Mesenchymal stem cell (in vitro differentiated cells and primary cell): ENCODE measurements at regions not wholly inside any gene's neighbourhood (a gene's known extent, or its start where the extent isn't known, plus 50 kb on each side); places are given as distances from the start of the nearest gene placed in this dataset.

Experiments
- DNase-seq: peaks from one replicate; pipeline ENCODE4 v3.0.0-alpha.2; 2013
- H2AFZ ChIP-seq: one replicate; pipeline ENCODE4 v1.6.1; 2013; ENCODE audit warnings: low read depth, mild to moderate bottlenecking, control low read depth, inconsistent platforms, low read length, moderate library complexity
- H2AK5ac ChIP-seq: 2 replicates; pipeline ENCODE4 v1.6.1; 2013; ENCODE audit warnings: low read length, moderate library complexity, mild to moderate bottlenecking, inconsistent platforms; ENCODE audit not compliant: severe bottlenecking
- H2BK120ac ChIP-seq: one replicate; pipeline ENCODE4 v1.6.1; 2013; ENCODE audit warnings: low read depth, mild to moderate bottlenecking, inconsistent platforms, low read length, moderate library complexity
- H2BK12ac ChIP-seq, 2 experiments: one replicate each; pipeline ENCODE4 v1.6.1; 2013; ENCODE audit warnings: inconsistent platforms in 2 of 2, low read length in 2 of 2, mild to moderate bottlenecking in 2 of 2, moderate library complexity in 2 of 2, control low read depth in 1 of 2
- H2BK15ac ChIP-seq: one replicate; pipeline ENCODE4 v1.6.1; 2013; ENCODE audit warnings: mild to moderate bottlenecking, low read depth, inconsistent platforms; ENCODE audit not compliant: poor library complexity, severe bottlenecking
- H2BK5ac ChIP-seq: 2 replicates; pipeline ENCODE4 v1.6.1; 2013; ENCODE audit warnings: low read depth, mild to moderate bottlenecking, low read length, control low read depth, inconsistent platforms; ENCODE audit not compliant: poor library complexity, severe bottlenecking
- H3K14ac ChIP-seq, 2 experiments: one replicate each; pipeline ENCODE4 v1.6.1; 2013; ENCODE audit warnings: inconsistent platforms in 2 of 2, low read length in 2 of 2, control low read depth in 1 of 2, mild to moderate bottlenecking in 1 of 2, moderate library complexity in 1 of 2
- H3K18ac ChIP-seq, 2 experiments: one replicate each; pipeline ENCODE4 v1.6.1; 2013; ENCODE audit warnings: inconsistent platforms in 2 of 2, low read length in 2 of 2, control low read depth in 1 of 2, low read depth in 1 of 2, mild to moderate bottlenecking in 1 of 2
- H3K23ac ChIP-seq, 2 experiments: one replicate each; pipeline ENCODE4 v1.6.1; 2013; ENCODE audit warnings: inconsistent platforms in 2 of 2, low read length in 2 of 2, mild to moderate bottlenecking in 2 of 2, moderate library complexity in 2 of 2, control low read depth in 1 of 2
- H3K27ac ChIP-seq: 2 replicates; pipeline ENCODE4 v1.5.1; 2013; ENCODE audit warnings: mild to moderate bottlenecking, moderate library complexity, low read length, control low read depth, inconsistent platforms; ENCODE audit not compliant: poor library complexity, severe bottlenecking
- H3K27me3 ChIP-seq, 2 experiments: 2 replicates each; pipeline versions ENCODE4 v1.6.1 to v1.7.0; 2013; ENCODE audit warnings: low read length in 2 of 2, mild to moderate bottlenecking in 2 of 2, moderate library complexity in 2 of 2, control low read depth in 1 of 2, inconsistent platforms in 1 of 2; ENCODE audit not compliant: control insufficient read depth in 1 of 2, insufficient read depth in 1 of 2
- H3K36me3 ChIP-seq, 2 experiments: 2 replicates each; pipeline versions ENCODE4 v1.6.1 to v1.7.0; 2013; ENCODE audit warnings: low read length in 2 of 2, control low read depth in 1 of 2, inconsistent platforms in 1 of 2, low read depth in 1 of 2, mild to moderate bottlenecking in 1 of 2; ENCODE audit not compliant: insufficient read depth in 2 of 2, control insufficient read depth in 1 of 2
- H3K4ac ChIP-seq, 2 experiments: one replicate each; pipeline ENCODE4 v1.6.1; 2013; ENCODE audit warnings: inconsistent platforms in 2 of 2, low read length in 2 of 2, mild to moderate bottlenecking in 2 of 2, moderate library complexity in 2 of 2, control low read depth in 1 of 2, low read depth in 1 of 2
- H3K4me1 ChIP-seq: 2 replicates; pipeline ENCODE4 v1.6.1; 2013; ENCODE audit warnings: low read depth, low read length, control low read depth; ENCODE audit not compliant: control insufficient read depth, insufficient read depth
- H3K4me2 ChIP-seq: 2 replicates; pipeline ENCODE4 v1.6.1; 2013; ENCODE audit warnings: low read length, mild to moderate bottlenecking, inconsistent platforms; ENCODE audit not compliant: poor library complexity, severe bottlenecking
- H3K4me3 ChIP-seq, 2 experiments: 2 replicates each; pipeline versions ENCODE4 v1.5.1 to v1.7.0; 2013; ENCODE audit warnings: low read length in 2 of 2, mild to moderate bottlenecking in 2 of 2, control low read depth in 1 of 2, low read depth in 1 of 2; ENCODE audit not compliant: insufficient read depth in 1 of 2
- H3K79me1 ChIP-seq: replicated peaks from 2 replicates; pipeline ENCODE4 v1.6.1; 2013; ENCODE audit warnings: mild to moderate bottlenecking, control low read depth, low read length, inconsistent platforms; ENCODE audit not compliant: poor library complexity, severe bottlenecking
- H3K9ac ChIP-seq: 2 replicates; pipeline ENCODE4 v1.7.0; 2013; ENCODE audit warnings: mild to moderate bottlenecking, low read length, moderate library complexity
- H3K9me3 ChIP-seq: 2 replicates; pipeline ENCODE4 v1.7.0; 2013; ENCODE audit warnings: mild to moderate bottlenecking, low read length; ENCODE audit not compliant: control insufficient read depth
- H4K8ac ChIP-seq: one replicate; pipeline ENCODE4 v1.6.1; 2013; ENCODE audit warnings: inconsistent platforms, mild to moderate bottlenecking, low read length, moderate library complexity
- H4K91ac ChIP-seq: one replicate; pipeline ENCODE4 v1.6.1; 2013; ENCODE audit warnings: mild to moderate bottlenecking, low read length, inconsistent platforms
- WGBS: methylation state at CpG from one replicate; pipeline ENCODE4 v1.1.7; 2013; ENCODE audit warnings: mixed read lengths; 5-methylcytosine and 5-hydroxymethylcytosine counted together

DNA sequence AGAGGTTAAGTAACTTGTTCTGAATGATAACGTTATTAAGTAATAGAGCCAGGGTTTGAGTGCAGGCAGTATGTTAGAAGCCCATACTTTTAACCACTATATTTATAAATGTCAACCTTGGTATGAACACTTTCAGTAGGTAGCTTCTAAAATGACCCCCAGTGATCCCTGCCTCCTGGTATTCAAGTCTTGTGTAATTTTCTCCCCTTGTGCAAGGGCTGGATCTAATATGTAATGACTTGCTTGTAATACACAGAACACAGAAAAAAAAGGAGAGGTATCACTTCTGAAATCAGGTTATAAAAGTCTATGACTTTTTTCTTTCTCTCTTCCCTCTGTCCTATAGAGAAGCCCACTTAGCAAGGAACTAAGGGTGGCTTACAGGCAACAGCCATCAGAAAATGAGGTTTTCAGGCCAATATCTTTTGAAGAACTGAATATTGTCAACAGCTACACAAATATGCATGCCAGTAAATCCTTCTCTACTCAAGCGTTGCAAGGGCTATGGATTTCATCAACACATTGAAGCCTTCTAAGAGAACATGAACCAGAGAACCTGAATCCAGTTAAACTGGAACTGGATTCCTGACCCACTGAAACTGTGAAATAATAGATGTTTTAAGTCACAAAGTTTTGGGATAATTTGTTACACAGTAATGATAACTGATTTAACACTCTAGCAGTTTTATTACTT, 712.3 kb downstream of the METTL15 start:
- H3K23ac ChIP-seq, result no peak overlapping the region
- no peak overlapping the region for H2AK5ac ChIP-seq
- no peak overlapping the region for H2BK15ac ChIP-seq
- H2BK120ac ChIP-seq, result no peak overlapping the region
- no peaks in the 10 kb centered on the region for H3K27me3 ChIP-seq
- DNase-seq, result peak; percentile 35
- no peaks in the 10 kb centered on the region for H3K79me1 ChIP-seq
- no peak overlapping the region for H3K4me3 ChIP-seq
- peak overlapping the region; percentile 17 for H3K27ac ChIP-seq
- H3K9ac ChIP-seq, result no peak overlapping the region
- 20% methylated on average over 1 of the region's 2 CpGs for WGBS
- H3K9me3 ChIP-seq, result no peaks in the 10 kb centered on the region
- H4K91ac ChIP-seq, result no peak overlapping the region
- H2BK5ac ChIP-seq, result no peak overlapping the region
- H2AFZ ChIP-seq, result no peak overlapping the region
- H3K18ac ChIP-seq, result no peak overlapping the region
- no peaks in the 10 kb centered on the region for H3K36me3 ChIP-seq
- no peaks in the 10 kb centered on the region for H3K4me1 ChIP-seq
- H3K4ac ChIP-seq, result no peak overlapping the region
- no peak overlapping the region for H3K4me2 ChIP-seq
- H3K14ac ChIP-seq, result no peak overlapping the region
- no peak overlapping the region for H2BK12ac ChIP-seq
- no peak overlapping the region for H4K8ac ChIP-seq

DNA sequence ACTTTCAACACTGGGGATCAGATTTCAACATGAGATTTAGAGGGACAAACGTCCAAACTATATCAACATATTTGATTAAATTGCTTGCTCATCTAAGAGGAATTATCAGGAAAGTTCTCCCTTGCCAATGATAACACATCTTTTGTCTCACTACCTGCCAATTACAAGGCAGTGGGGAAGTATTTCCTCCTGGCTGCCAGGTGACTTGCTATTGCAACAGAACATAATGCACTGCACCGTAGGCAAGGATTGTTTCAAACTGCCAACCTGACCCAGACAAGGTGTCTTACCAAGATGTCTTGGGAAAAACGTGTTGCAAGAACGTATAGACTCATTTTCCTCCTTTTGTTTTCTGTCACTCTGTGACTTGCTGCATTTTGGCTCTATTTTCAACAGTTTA, 711.6 kb downstream of the METTL15 start:
- Histone ChIP-seq H3K79me1 (no peaks in the 10 kb centered on the region), H4K8ac (no peak overlapping the region), H3K23ac (no peak overlapping the region), H2AK5ac (peak overlapping the region; percentile 5), H2BK120ac (no peak overlapping the region), H3K4me1 (no peaks in the 10 kb centered on the region), H3K18ac (no peak overlapping the region), H3K4me3 (no peak overlapping the region), H3K36me3 (no peaks in the 10 kb centered on the region), H3K4ac (no peak overlapping the region), H4K91ac (no peak overlapping the region), H2BK15ac (no peak overlapping the region), H3K14ac (no peak overlapping the region), H2AFZ (no peak overlapping the region), H3K4me2 (no peak overlapping the region), H2BK5ac (no peak overlapping the region), H3K9me3 (no peaks in the 10 kb centered on the region), H3K9ac (no peak overlapping the region), H3K27ac (no peak overlapping the region), H2BK12ac (no peak overlapping the region), H3K27me3 (no peaks in the 10 kb centered on the region)
- 81% methylated on average over 2 of the region's 4 CpGs for WGBS
- no peak for DNase-seq

DNA sequence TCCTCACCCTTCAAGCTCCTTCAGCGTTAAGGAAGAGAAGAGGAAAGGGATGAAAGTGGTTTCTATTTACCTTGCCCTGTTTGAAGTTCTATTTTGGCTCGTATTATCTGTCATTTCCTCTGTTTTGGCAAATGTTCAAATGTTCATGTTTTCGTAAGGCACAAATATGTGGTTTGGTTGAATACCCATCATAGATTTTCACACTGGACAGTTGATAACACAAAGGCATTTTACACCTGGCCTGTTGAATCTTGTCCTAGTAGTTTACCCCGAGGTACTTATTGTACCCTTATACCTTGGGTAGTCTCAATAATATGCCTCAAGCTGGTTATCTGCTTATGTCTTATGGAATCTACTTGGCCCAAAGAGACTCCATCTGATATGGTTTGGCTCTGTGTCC, 706.9 kb downstream of the METTL15 start:
- no peak overlapping the region for H3K27ac ChIP-seq
- no peak overlapping the region for H2AK5ac ChIP-seq
- H3K4ac ChIP-seq, result no peak overlapping the region
- 95% methylated on average over 3 of the region's 4 CpGs for WGBS
- no peaks in the 10 kb centered on the region for H3K4me1 ChIP-seq
- H3K27me3 ChIP-seq, result no peaks in the 10 kb centered on the region
- H2BK15ac ChIP-seq, result no peak overlapping the region
- H3K23ac ChIP-seq, result no peak overlapping the region
- H2BK12ac ChIP-seq, result no peak overlapping the region
- no peaks in the 10 kb centered on the region for H3K36me3 ChIP-seq
- H2BK120ac ChIP-seq, result no peak overlapping the region
- H2BK5ac ChIP-seq, result no peak overlapping the region
- H3K14ac ChIP-seq, result no peak overlapping the region
- no peak overlapping the region for H4K91ac ChIP-seq
- H4K8ac ChIP-seq, result no peak overlapping the region
- no peak overlapping the region for H2AFZ ChIP-seq
- no peaks in the 10 kb centered on the region for H3K9me3 ChIP-seq
- H3K4me2 ChIP-seq, result no peak overlapping the region
- H3K18ac ChIP-seq, result no peak overlapping the region
- DNase-seq, result no peak
- H3K79me1 ChIP-seq, result no peaks in the 10 kb centered on the region
- no peak overlapping the region for H3K4me3 ChIP-seq
- no peak overlapping the region for H3K9ac ChIP-seq

DNA sequence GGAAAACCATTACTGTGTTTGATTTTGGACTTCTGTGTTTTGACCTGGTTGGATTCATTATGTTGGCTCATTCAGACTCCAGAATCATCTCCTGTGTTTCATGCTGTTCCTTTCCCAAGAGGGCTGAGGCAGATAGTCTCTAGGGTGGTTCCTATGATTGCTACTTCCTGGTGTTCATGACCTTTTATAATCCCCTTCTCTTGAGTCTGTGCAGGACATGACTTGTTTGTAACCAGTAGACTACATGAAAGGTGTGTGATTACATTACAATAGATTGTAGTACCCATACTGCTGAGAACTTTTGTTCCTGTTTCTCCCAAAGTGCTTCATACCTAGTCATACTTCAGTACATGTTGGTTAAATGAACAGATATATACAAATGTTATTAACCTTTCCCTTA, 700.6 kb downstream of the METTL15 start:
- Histone ChIP-seq H2BK12ac (no peak overlapping the region), H3K27me3 (no peaks in the 10 kb centered on the region), H4K8ac (no peak overlapping the region), H3K36me3 (no peaks in the 10 kb centered on the region), H3K9me3 (no peaks in the 10 kb centered on the region), H2BK120ac (no peak overlapping the region), H3K4me3 (no peak overlapping the region), H2BK5ac (no peak overlapping the region), H3K4ac (no peak overlapping the region), H3K4me2 (no peak overlapping the region), H2AFZ (no peak overlapping the region), H3K14ac (no peak overlapping the region), H3K18ac (no peak overlapping the region), H2BK15ac (no peak overlapping the region), H3K27ac (no peak overlapping the region), H3K79me1 (no peaks in the 10 kb centered on the region), H3K9ac (no peak overlapping the region), H2AK5ac (no peak overlapping the region), H4K91ac (no peak overlapping the region), H3K4me1 (no peaks in the 10 kb centered on the region), H3K23ac (no peak overlapping the region)
- no peak for DNase-seq
